H1 (cell line): ENCODE measurements at regions not wholly inside any gene's neighbourhood (a gene's known extent, or its start where the extent isn't known, plus 50 kb on each side); places are given as distances from the start of the nearest gene placed in this dataset.

Experiments used
- CTCF ChIA-PET: fragments of 300-600 bp; sonication (Branson Sonifier 250); formaldehyde crosslinking; loops from one replicate; lab custom pipeline; 2021; ENCODE audit not compliant: partially characterized antibody; lab: Charles Lee
- POLR2A ChIA-PET: fragments of 300-600 bp; sonication (Branson Sonifier 250); formaldehyde crosslinking; loops from one replicate; lab custom pipeline; 2021; ENCODE audit warnings: inconsistent platforms; ENCODE audit not compliant: partially characterized antibody; lab: Charles Lee
- DNase-seq, 2 experiments: peaks; one replicate each; pipeline versions ENCODE4 v3.0.0 to v3.0.0-alpha.2; 2010 to 2022; ENCODE audit warnings: low spot score in 2 of 2, low read depth in 1 of 2, mixed read lengths in 1 of 2
- FAIRE-seq: peaks from 2 replicates; lab custom pipeline; 2011; peaks lifted over from hg19 to GRCh38; lab: Jason Lieb, UNC
- H2AFZ ChIP-seq: 2 replicates; pipeline ENCODE4 v1.8.1; 2012; ENCODE audit warnings: low read length, inconsistent platforms
- H2AK5ac ChIP-seq: 2 replicates; pipeline ENCODE4 v1.6.1; 2013; ENCODE audit warnings: low read depth, low read length
- H2BK120ac ChIP-seq: replicated peaks from 2 replicates; pipeline ENCODE3; 2013; ENCODE audit warnings: low read depth, low read length, inconsistent platforms
- H2BK12ac ChIP-seq: 2 replicates; pipeline ENCODE4 v1.6.1; 2013; ENCODE audit warnings: low read depth, low read length
- H2BK15ac ChIP-seq: 2 replicates; pipeline ENCODE4 v1.6.1; 2013; ENCODE audit warnings: low read length
- H2BK20ac ChIP-seq: 2 replicates; pipeline ENCODE4 v1.6.1; 2013; ENCODE audit warnings: low read length
- H2BK5ac ChIP-seq: 2 replicates; pipeline ENCODE4 v1.6.1; 2013; ENCODE audit warnings: low read depth, low read length
- H3K14ac ChIP-seq: 2 replicates; pipeline ENCODE4 v1.6.1; 2013; ENCODE audit warnings: inconsistent platforms; ENCODE audit not compliant: insufficient read length
- H3K18ac ChIP-seq: 2 replicates; pipeline ENCODE4 v1.6.1; 2013; ENCODE audit warnings: low read length; ENCODE audit errors: extremely low read depth
- H3K23ac ChIP-seq: 2 replicates; pipeline ENCODE4 v1.6.1; 2013; ENCODE audit warnings: inconsistent platforms; ENCODE audit not compliant: insufficient read length
- H3K23me2 ChIP-seq: 2 replicates; pipeline ENCODE4 v1.6.1; 2013; ENCODE audit warnings: low read depth, low read length
- H3K27ac ChIP-seq: 2 replicates; pipeline ENCODE4 v1.6.1; 2011; ENCODE audit warnings: low read depth, low read length, inconsistent platforms
- H3K27me3 ChIP-seq, 4 experiments: replicated peaks in 1 of 4; 1 replicate in 1 of 4; 2 replicates in 3 of 4; pipeline versions ENCODE4 v1.6.1 to v1.8.1; 2011 to 2013; ENCODE audit warnings: low read length in 3 of 4, mild to moderate bottlenecking in 3 of 4, inconsistent platforms in 2 of 4, mixed read lengths in 2 of 4, moderate library complexity in 1 of 4; ENCODE audit not compliant: control insufficient read depth in 3 of 4, insufficient read depth in 3 of 4; ENCODE audit errors: extremely low read depth in 1 of 4
- H3K36me3 ChIP-seq, 4 experiments: 2 replicates each; pipeline versions ENCODE4 v1.6.1 to v1.8.1; 2011 to 2013; ENCODE audit warnings: mild to moderate bottlenecking in 4 of 4, low read length in 3 of 4, moderate library complexity in 2 of 4, control low read depth in 1 of 4, inconsistent platforms in 1 of 4; ENCODE audit not compliant: insufficient read depth in 4 of 4, control insufficient read depth in 2 of 4
- H3K4ac ChIP-seq: replicated peaks from 2 replicates; pipeline ENCODE3; 2013; ENCODE audit warnings: low read length, low read depth, mixed read lengths, inconsistent platforms; ENCODE audit not compliant: insufficient read length
- H3K4me1 ChIP-seq, 4 experiments: replicated peaks in 1 of 4; 1 replicate in 1 of 4; 2 replicates in 3 of 4; pipeline versions ENCODE4 v1.6.1 to v1.8.1; 2011 to 2013; ENCODE audit warnings: low read length in 3 of 4, inconsistent platforms in 2 of 4, mixed read lengths in 1 of 4; ENCODE audit not compliant: insufficient read depth in 4 of 4, control insufficient read depth in 3 of 4
- H3K4me2 ChIP-seq, 2 experiments: 2 replicates each; pipeline versions ENCODE4 v1.6.1 to v1.8.1; 2011 to 2013; ENCODE audit warnings: low read depth in 2 of 2, low read length in 2 of 2, control low read depth in 1 of 2, inconsistent platforms in 1 of 2, mild to moderate bottlenecking in 1 of 2; ENCODE audit not compliant: insufficient read depth in 1 of 2
- H3K4me3 ChIP-seq, 4 experiments: fragments of 200-600, 300-600 bp in 1 of 4; sonication (generic), shearing (Covaris generic), sonication (Bioruptor Twin) in 1 of 4; 2 replicates each; pipeline versions ENCODE4 v1.5.1 to v1.8.1; 2011 to 2016; ENCODE audit warnings: low read length in 4 of 4, low read depth in 3 of 4, control low read depth in 2 of 4, inconsistent platforms in 2 of 4, mild to moderate bottlenecking in 2 of 4, mixed read lengths in 1 of 4, moderate library complexity in 1 of 4; ENCODE audit not compliant: insufficient read depth in 2 of 4; ENCODE audit errors: extremely low read depth in 1 of 4
- H3K56ac ChIP-seq: replicated peaks from 2 replicates; pipeline ENCODE3; 2013; ENCODE audit warnings: low read depth, mild to moderate bottlenecking, mixed read lengths, low read length, inconsistent platforms; ENCODE audit not compliant: insufficient read length
- H3K79me1 ChIP-seq: 2 replicates; pipeline ENCODE4 v1.6.1; 2013; ENCODE audit warnings: low read depth, low read length, control low read depth
- H3K79me2 ChIP-seq, 2 experiments: 2 replicates each; pipeline versions ENCODE4 v1.6.1 to v1.8.1; 2012 to 2013; ENCODE audit warnings: low read length in 2 of 2, mild to moderate bottlenecking in 2 of 2, inconsistent platforms in 1 of 2; ENCODE audit not compliant: insufficient read depth in 2 of 2, control insufficient read depth in 1 of 2
- H3K9ac ChIP-seq, 4 experiments: replicated peaks in 1 of 4; 1 replicate in 1 of 4; 2 replicates in 3 of 4; pipeline versions ENCODE4 v1.6.1 to v1.8.1; 2011 to 2013; ENCODE audit warnings: low read depth in 3 of 4, low read length in 3 of 4, control low read depth in 2 of 4, mild to moderate bottlenecking in 2 of 4, moderate library complexity in 2 of 4, inconsistent platforms in 1 of 4; ENCODE audit errors: extremely low read depth in 1 of 4
- H3K9me3 ChIP-seq, 2 experiments: 2 replicates each; pipeline versions ENCODE4 v1.6.1 to v1.8.1; 2012 to 2013; ENCODE audit warnings: mild to moderate bottlenecking in 2 of 2, moderate library complexity in 2 of 2, control low read depth in 1 of 2, inconsistent platforms in 1 of 2, low read depth in 1 of 2, low read length in 1 of 2, mixed read lengths in 1 of 2; ENCODE audit not compliant: insufficient read depth in 2 of 2
- H4K20me1 ChIP-seq, 2 experiments: replicated peaks in 1 of 2; 2 replicates each; pipeline versions ENCODE3 to v1.8.1; 2011 to 2013; ENCODE audit warnings: inconsistent platforms in 2 of 2, low read length in 2 of 2, mild to moderate bottlenecking in 1 of 2; ENCODE audit not compliant: insufficient read depth in 2 of 2, control insufficient read depth in 1 of 2
- H4K5ac ChIP-seq: 2 replicates; pipeline ENCODE4 v1.6.1; 2013; ENCODE audit warnings: low read length, low read depth, mixed read lengths, inconsistent platforms; ENCODE audit not compliant: insufficient read length
- H4K8ac ChIP-seq: 2 replicates; pipeline ENCODE4 v1.8.0; 2013; ENCODE audit warnings: mild to moderate bottlenecking, moderate library complexity, low read length, inconsistent platforms; ENCODE audit not compliant: insufficient read depth; ENCODE audit errors: extremely low read depth
- H4K91ac ChIP-seq: replicated peaks from 2 replicates; pipeline ENCODE3; 2013; ENCODE audit warnings: low read length, mixed read lengths, inconsistent platforms; ENCODE audit not compliant: insufficient read length
- ATF2 ChIP-seq: IDR thresholded peaks from 2 replicates; pipeline ENCODE4 v1.6.1; 2012; ENCODE audit warnings: low read length, inconsistent platforms
- ATF3 ChIP-seq: IDR thresholded peaks from 2 replicates; pipeline ENCODE4 v1.6.1; 2011; ENCODE audit warnings: low read depth, mild to moderate bottlenecking, low read length; ENCODE audit not compliant: insufficient read depth
- BCL11A ChIP-seq, 2 experiments: IDR thresholded peaks; one replicate each; pipeline ENCODE4 v1.6.1; 2011; ENCODE audit warnings: low read depth in 2 of 2, low read length in 2 of 2, mild to moderate bottlenecking in 2 of 2
- EP300 ChIP-seq, 2 experiments: IDR thresholded peaks; 1 replicate in 1 of 2; 2 replicates in 1 of 2; pipeline ENCODE4 v1.6.1; 2011 to 2012; ENCODE audit warnings: low read depth in 2 of 2, low read length in 2 of 2, mild to moderate bottlenecking in 2 of 2, borderline replicate concordance in 1 of 2, inconsistent platforms in 1 of 2, moderate library complexity in 1 of 2
- GTF2F1 ChIP-seq: IDR thresholded peaks from 2 replicates; pipeline ENCODE4 v1.6.1; 2012; ENCODE audit warnings: low read depth, low read length, improper control_type of control experiment, borderline replicate concordance
- NRF1 ChIP-seq: IDR thresholded peaks from 2 replicates; pipeline ENCODE4 v1.6.1; 2011; ENCODE audit warnings: mild to moderate bottlenecking, low read depth, low read length, improper control_type of control experiment
- RAD21 ChIP-seq, 2 experiments: IDR thresholded peaks in 1 of 2; conservative IDR thresholded peaks in 1 of 2; 2 replicates each; pipeline ENCODE4 v1.6.1; 2011; ENCODE audit warnings: low read depth in 2 of 2, low read length in 2 of 2, improper control_type of control experiment in 1 of 2, inconsistent platforms in 1 of 2, mild to moderate bottlenecking in 1 of 2, moderate library complexity in 1 of 2
- SIRT6 ChIP-seq: IDR thresholded peaks from one replicate; pipeline ENCODE4 v1.7.1; 2012; ENCODE audit warnings: low read length, inconsistent platforms
- TAF7 ChIP-seq: optimal IDR thresholded peaks from 2 replicates; pipeline ENCODE3; 2011; ENCODE audit warnings: low read depth, mild to moderate bottlenecking, inconsistent platforms, low read length, moderate library complexity, borderline replicate concordance
- YY1 ChIP-seq: IDR thresholded peaks from 2 replicates; pipeline ENCODE4 v1.6.1; 2011; ENCODE audit warnings: low read depth, mild to moderate bottlenecking, low read length
- WGBS, 2 experiments: shearing (Covaris generic) in 1 of 2; methylation state at CpG; one replicate each; pipeline versions ENCODE4 v1.1.6 to v1.1.7; 2013 to 2015; ENCODE audit warnings: low lambda C conversion rate in 2 of 2, mixed read lengths in 2 of 2, inconsistent platforms in 1 of 2, low coverage in 1 of 2, missing lambda C conversion rate in 1 of 2; ENCODE audit not compliant: insufficient replicate concordance in 2 of 2, insufficient coverage in 1 of 2, insufficient read length in 1 of 2; ENCODE audit errors: extremely low coverage in 1 of 2, missing lambda C conversion rate in 1 of 2; 5-methylcytosine and 5-hydroxymethylcytosine counted together

GRCh38 chr9:82539856-82540579 is 522.9 kb downstream of the RASEF start:
- no peak overlapping the region for H3K9ac ChIP-seq
- FAIRE-seq, result no peak
- H2BK15ac ChIP-seq, result no peak overlapping the region
- no peak overlapping the region for H2AFZ ChIP-seq
- no peaks in the 10 kb centered on the region; the same call in 1 of the 2 replicates for H3K23me2 ChIP-seq
- H2AK5ac ChIP-seq, result no peak overlapping the region
- no peak overlapping the region for H2BK5ac ChIP-seq
- H4K91ac ChIP-seq, result no peak overlapping the region
- H3K18ac ChIP-seq, result no peak overlapping the region
- no peaks in the 10 kb centered on the region for H4K20me1 ChIP-seq
- H3K4me3 ChIP-seq, result no peak overlapping the region
- no peak overlapping the region for H4K5ac ChIP-seq
- CTCF ChIA-PET, result interaction anchor here (0.6 to 1.9 kb wide), 4 partner anchors 9 to 945 kb away, joined by 3 to 7 read pairs (median 4); no protein-coding TSS in a partner anchor
- H3K27me3 ChIP-seq, result no peaks in the 10 kb centered on the region
- no peaks in the 10 kb centered on the region for H3K4me1 ChIP-seq
- H2BK12ac ChIP-seq, result no peak overlapping the region
- H3K27ac ChIP-seq, result no peak overlapping the region
- H3K36me3 ChIP-seq, result no peaks in the 10 kb centered on the region
- WGBS, 2 experiments, result 97% methylated on average over 2 of the region's 2 CpGs; no CpG with 5 or more reads in 1 of the 2 experiments
- H2BK120ac ChIP-seq, result no peak overlapping the region
- no peak overlapping the region for H3K4ac ChIP-seq
- H3K79me1 ChIP-seq, result no peaks in the 10 kb centered on the region
- no peak overlapping the region for H2BK20ac ChIP-seq
- DNase-seq, result no peak
- H3K23ac ChIP-seq, result no peak overlapping the region
- H3K79me2 ChIP-seq, result no peaks in the 10 kb centered on the region
- no peak overlapping the region for H3K56ac ChIP-seq
- no peak overlapping the region for H3K4me2 ChIP-seq
- no peak overlapping the region for H3K14ac ChIP-seq
- no peak overlapping the region for H4K8ac ChIP-seq
- POLR2A ChIA-PET, result no interaction called here
- no peaks in the 10 kb centered on the region for H3K9me3 ChIP-seq
- TF ChIP-seq TAF7 (no peak), NRF1 (no peak), GTF2F1 (no peak), RAD21 (IDR thresholded peaks at IDR 0.05 in 1 of 2, conservative IDR thresholded peaks at IDR 0.05 in 1 of 2; ENCODE audit: low read depth in 2 of 2, low read length in 2 of 2) (no peak), BCL11A (IDR thresholded peaks at IDR 0.05; ENCODE audit: low read depth in 2 of 2, low read length in 2 of 2) (no peak), ATF3 (no peak), YY1 (no peak), EP300 (IDR thresholded peaks at IDR 0.05; ENCODE audit: borderline replicate concordance in 1 of 2, low read depth in 2 of 2, low read length in 2 of 2) (no peak), SIRT6 (no peak), ATF2 (no peak)
